GM18861 (cell line): ENCODE measurements at regions not wholly inside any gene's neighbourhood (a gene's known extent, or its start where the extent isn't known, plus 50 kb on each side); places are given as distances from the start of the nearest gene placed in this dataset.

Experiments
- ATAC-seq: cut with Tn5 transposase; IDR thresholded peaks from one replicate; pipeline ENCODE4 v1.9.1; 2021; ENCODE audit not compliant: unreplicated experiment

GRCh38 chrX:110408949-110409588 is 50.4 kb downstream of the RTL9 start:
- no peak for ATAC-seq

GRCh38 chrX:110409925-110410324 is 51.3 kb downstream of the RTL9 start:
- ATAC-seq = no peak

GRCh38 chrX:110410603-110411002 is 52.0 kb downstream of the RTL9 start:
- no peak for ATAC-seq

- peak; percentile 59 for ATAC-seq
Measured at GRCh38 chrX:110412971-110413726, 54.5 kb downstream of the RTL9 start.

GRCh38 chrX:110413727-110414124 is 55.1 kb downstream of the RTL9 start:
- no peak for ATAC-seq

GRCh38 chrX:110414273-110414672 is 55.6 kb downstream of the RTL9 start:
- ATAC-seq = peak; percentile 24

GRCh38 chrX:110414679-110415439 is 56.2 kb downstream of the RTL9 start:
- peak; percentile 73 for ATAC-seq

- ATAC-seq = no peak
Measured at GRCh38 chrX:110415440-110416170, 57.0 kb downstream of the RTL9 start.

- ATAC-seq = no peak
Measured at GRCh38 chrX:110417128-110417527, 58.5 kb downstream of the RTL9 start.

- no peak for ATAC-seq
Measured at GRCh38 chrX:110418316-110419235, 59.9 kb downstream of the RTL9 start.

GRCh38 chrX:110419512-110419911 is 60.9 kb downstream of the RTL9 start:
- ATAC-seq = no peak

- ATAC-seq = no peak
Measured at GRCh38 chrX:110420771-110421499, 62.3 kb downstream of the RTL9 start.

- no peak for ATAC-seq
Measured at GRCh38 chrX:110421500-110422455, 63.1 kb downstream of the RTL9 start.

- no peak for ATAC-seq
Measured at GRCh38 chrX:110425222-110426154, 66.8 kb downstream of the RTL9 start.

GRCh38 chrX:110426155-110426504 is 67.5 kb downstream of the RTL9 start:
- no peak for ATAC-seq

GRCh38 chrX:110427076-110427475 is 68.4 kb downstream of the RTL9 start:
- no peak for ATAC-seq

- ATAC-seq = no peak
Measured at GRCh38 chrX:110428144-110428543, 69.5 kb downstream of the RTL9 start.
